ENCODE measurements at regions not wholly inside any gene's neighbourhood (a gene's known extent, or its start where the extent isn't known, plus 50 kb on each side); places are given as distances from the start of the nearest gene placed in this dataset.

DNA sequence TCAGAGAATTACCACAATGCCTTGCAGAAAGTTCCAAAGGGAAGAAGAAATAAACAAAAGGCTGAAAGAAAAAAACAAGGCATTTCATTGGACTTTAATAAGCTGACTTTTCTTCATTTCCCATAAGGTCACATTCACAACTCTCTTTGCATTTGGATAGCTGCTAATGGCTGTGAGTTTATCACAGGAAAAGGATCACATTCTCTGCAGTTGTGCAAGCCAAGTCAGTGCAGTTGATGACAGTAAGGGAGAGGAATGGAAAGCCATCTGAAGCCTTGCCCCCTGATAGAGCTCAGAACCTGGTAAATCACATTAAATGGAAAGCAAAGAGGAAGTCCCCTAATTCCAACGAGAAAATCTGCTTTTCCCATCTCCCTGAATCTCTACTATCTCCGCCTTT, 950.6 kb downstream of the CNTNAP5 start:
- Histone ChIP-seq H4K20me1 (ENCODE audit: insufficient read depth, low read length, poor library complexity, severe bottlenecking) (no peaks in the 10 kb centered on the region), H2AFZ (ENCODE audit: low read length) (no peak overlapping the region), H3K4me3 (ENCODE audit: low read length, poor library complexity, severe bottlenecking) (no peak overlapping the region), H3K4me1 (ENCODE audit: insufficient read depth, low read length, poor library complexity, severe bottlenecking) (no peaks in the 10 kb centered on the region), H3K9me3 (ENCODE audit: insufficient read depth, low read depth, low read length) (no peaks in the 10 kb centered on the region; the same call in 1 of the 2 replicates), H3K9me2 (replicated peaks; ENCODE audit: low read depth, low read length) (no peaks in the 10 kb centered on the region), H3K4me2 (ENCODE audit: low read depth, low read length, poor library complexity, severe bottlenecking) (no peak overlapping the region), H3K9ac (ENCODE audit: low read depth, low read length, poor library complexity, severe bottlenecking) (no peak overlapping the region), H3K27me3 (ENCODE audit: insufficient read depth, low read length, poor library complexity, severe bottlenecking) (no peaks in the 10 kb centered on the region), H3K79me2 (ENCODE audit: insufficient read depth, low read length) (no peaks in the 10 kb centered on the region), H3F3A (ENCODE audit: low read depth) (no peaks in the 10 kb centered on the region), H3K36me3 (ENCODE audit: insufficient read depth, low read length) (no peaks in the 10 kb centered on the region)
- TF ChIP-seq CTCF (conservative IDR thresholded peaks at IDR 0.05; ENCODE audit: low read length) (no peak), EZH2phosphoT487 (IDR thresholded peaks at IDR 0.05; ENCODE audit: borderline replicate concordance) (no peak)

- TF ChIP-seq CTCF (conservative IDR thresholded peaks at IDR 0.05; ENCODE audit: low read length) (no peak), EZH2phosphoT487 (IDR thresholded peaks at IDR 0.05; ENCODE audit: borderline replicate concordance) (no peak)
Observed at GRCh38 chr2:124978597-124978996, 953.5 kb downstream of the CNTNAP5 start.

DNA sequence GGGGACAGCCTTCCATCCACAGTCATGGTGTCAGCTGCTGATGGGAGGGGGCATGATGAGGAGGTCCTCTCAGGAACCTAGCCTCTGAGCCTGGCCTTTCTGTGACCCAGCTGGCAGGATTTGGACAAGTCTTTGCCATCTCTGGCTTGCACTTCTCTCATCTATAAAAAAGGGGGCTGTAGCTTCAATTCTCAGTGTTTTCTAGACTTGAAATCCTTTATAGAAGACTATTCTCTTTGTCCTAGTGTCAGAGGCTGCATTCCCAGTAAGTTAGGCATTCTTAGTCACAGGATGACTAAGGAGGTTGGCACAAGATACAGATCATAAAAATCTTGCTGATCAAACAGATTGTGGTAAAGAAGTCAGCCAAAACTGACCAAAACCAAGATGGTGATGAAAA, 958.5 kb downstream of the CNTNAP5 start:
- Histone ChIP-seq H2AFZ (ENCODE audit: low read length) (no peak overlapping the region), H3K9ac (ENCODE audit: low read depth, low read length, poor library complexity, severe bottlenecking) (no peak overlapping the region), H4K20me1 (ENCODE audit: insufficient read depth, low read length, poor library complexity, severe bottlenecking) (no peaks in the 10 kb centered on the region), H3K4me1 (ENCODE audit: insufficient read depth, low read length, poor library complexity, severe bottlenecking) (no peaks in the 10 kb centered on the region), H3K36me3 (ENCODE audit: insufficient read depth, low read length) (no peaks in the 10 kb centered on the region), H3K9me3 (ENCODE audit: insufficient read depth, low read depth, low read length) (no peaks in the 10 kb centered on the region; the same call in 1 of the 2 replicates), H3K4me3 (ENCODE audit: low read length, poor library complexity, severe bottlenecking) (no peak overlapping the region), H3F3A (ENCODE audit: low read depth) (no peaks in the 10 kb centered on the region), H3K79me2 (ENCODE audit: insufficient read depth, low read length) (no peaks in the 10 kb centered on the region), H3K4me2 (ENCODE audit: low read depth, low read length, poor library complexity, severe bottlenecking) (no peak overlapping the region), H3K27me3 (ENCODE audit: insufficient read depth, low read length, poor library complexity, severe bottlenecking) (no peaks in the 10 kb centered on the region), H3K9me2 (replicated peaks; ENCODE audit: low read depth, low read length) (no peaks in the 10 kb centered on the region)
- TF ChIP-seq EZH2phosphoT487 (IDR thresholded peaks at IDR 0.05; ENCODE audit: borderline replicate concordance) (no peak), CTCF (conservative IDR thresholded peaks at IDR 0.05; ENCODE audit: low read length) (no peak)

More at GRCh38 chr2:124978597-124978996, 953.5 kb downstream of the CNTNAP5 start:
- Histone ChIP-seq H3F3A (ENCODE audit: low read depth) (no peaks in the 10 kb centered on the region), H3K79me2 (ENCODE audit: insufficient read depth, low read length) (no peaks in the 10 kb centered on the region), H2AFZ (ENCODE audit: low read length) (no peak overlapping the region), H3K9me3 (ENCODE audit: insufficient read depth, low read depth, low read length) (no peaks in the 10 kb centered on the region; the same call in 1 of the 2 replicates), H3K4me2 (ENCODE audit: low read depth, low read length, poor library complexity, severe bottlenecking) (no peak overlapping the region), H3K4me3 (ENCODE audit: low read length, poor library complexity, severe bottlenecking) (no peak overlapping the region), H3K4me1 (ENCODE audit: insufficient read depth, low read length, poor library complexity, severe bottlenecking) (no peaks in the 10 kb centered on the region), H4K20me1 (ENCODE audit: insufficient read depth, low read length, poor library complexity, severe bottlenecking) (no peaks in the 10 kb centered on the region), H3K27me3 (ENCODE audit: insufficient read depth, low read length, poor library complexity, severe bottlenecking) (no peaks in the 10 kb centered on the region), H3K9ac (ENCODE audit: low read depth, low read length, poor library complexity, severe bottlenecking) (no peak overlapping the region), H3K36me3 (ENCODE audit: insufficient read depth, low read length) (no peaks in the 10 kb centered on the region), H3K9me2 (replicated peaks; ENCODE audit: low read depth, low read length) (no peaks in the 10 kb centered on the region)

Data from Loucy (cell line).